NT2/D1 (cell line): ENCODE measurements at regions not wholly inside any gene's neighbourhood (a gene's known extent, or its start where the extent isn't known, plus 50 kb on each side); places are given as distances from the start of the nearest gene placed in this dataset.

Experiments used
- DNase-seq: peaks from one replicate; pipeline ENCODE4 v3.0.0-alpha.2; 2011; ENCODE audit warnings: low read depth, low spot score
- H3K27me3 ChIP-seq: 2 replicates; pipeline ENCODE4 v1.6.0; 2011; ENCODE audit warnings: mild to moderate bottlenecking; ENCODE audit not compliant: insufficient read length, insufficient read depth
- H3K36me3 ChIP-seq: 2 replicates; pipeline ENCODE4 v1.6.1; 2011; ENCODE audit warnings: mild to moderate bottlenecking, low read length, mixed read lengths; ENCODE audit not compliant: insufficient read depth, insufficient read length
- H3K4me1 ChIP-seq: 2 replicates; pipeline ENCODE4 v1.5.1; 2011; ENCODE audit not compliant: insufficient read depth, insufficient read length
- H3K4me3 ChIP-seq: 2 replicates; pipeline ENCODE4 v1.5.1; 2011; ENCODE audit warnings: low read depth; ENCODE audit not compliant: insufficient read length
- H3K9ac ChIP-seq: 2 replicates; pipeline ENCODE4 v1.6.0; 2011; ENCODE audit warnings: low read depth; ENCODE audit not compliant: insufficient read length
- H3K9me3 ChIP-seq: 2 replicates; pipeline ENCODE4 v1.5.1; 2011; ENCODE audit warnings: mild to moderate bottlenecking, low read length; ENCODE audit not compliant: insufficient read depth
- SUZ12 ChIP-seq: IDR thresholded peaks from 2 replicates; pipeline ENCODE4 v1.6.1; 2011; ENCODE audit not compliant: insufficient read length, insufficient read depth; ENCODE audit errors: extremely low read depth
- YY1 ChIP-seq: IDR thresholded peaks from 2 replicates; pipeline ENCODE4 v1.6.1; 2011; ENCODE audit not compliant: insufficient read length, insufficient read depth
- ZNF274 ChIP-seq: IDR thresholded peaks from 2 replicates; pipeline ENCODE4 v1.6.1; 2011; ENCODE audit warnings: mild to moderate bottlenecking, low read depth, low read length

DNA sequence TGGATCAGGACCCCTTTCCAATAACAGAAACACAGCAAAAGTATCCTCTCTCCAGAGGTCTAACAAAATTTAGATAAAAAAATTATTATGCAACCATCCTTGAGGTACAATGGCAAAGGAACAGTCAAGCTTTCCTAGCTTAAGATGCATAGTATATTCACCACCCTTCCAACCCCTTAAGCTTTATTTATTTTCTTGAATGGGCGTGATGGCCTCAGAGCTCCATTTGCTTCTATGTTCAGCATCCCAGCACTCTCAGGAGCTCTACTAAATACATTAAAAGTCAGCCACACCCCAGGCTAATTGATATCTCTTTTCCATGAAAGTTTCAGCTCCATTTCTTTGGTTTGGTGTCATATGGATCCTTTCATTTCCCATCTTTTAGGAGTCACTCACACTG, 1335.2 kb upstream of the ZEB2 start:
- Histone ChIP-seq H3K36me3 (no peaks in the 10 kb centered on the region), H3K4me1 (no peaks in the 10 kb centered on the region), H3K9ac (no peak overlapping the region), H3K9me3 (no peaks in the 10 kb centered on the region), H3K4me3 (no peak overlapping the region), H3K27me3 (no peaks in the 10 kb centered on the region)
- TF ChIP-seq ZNF274 = no peak
- TF ChIP-seq SUZ12 = no peak
- no peak for TF ChIP-seq YY1
- DNase-seq = no peak

DNA sequence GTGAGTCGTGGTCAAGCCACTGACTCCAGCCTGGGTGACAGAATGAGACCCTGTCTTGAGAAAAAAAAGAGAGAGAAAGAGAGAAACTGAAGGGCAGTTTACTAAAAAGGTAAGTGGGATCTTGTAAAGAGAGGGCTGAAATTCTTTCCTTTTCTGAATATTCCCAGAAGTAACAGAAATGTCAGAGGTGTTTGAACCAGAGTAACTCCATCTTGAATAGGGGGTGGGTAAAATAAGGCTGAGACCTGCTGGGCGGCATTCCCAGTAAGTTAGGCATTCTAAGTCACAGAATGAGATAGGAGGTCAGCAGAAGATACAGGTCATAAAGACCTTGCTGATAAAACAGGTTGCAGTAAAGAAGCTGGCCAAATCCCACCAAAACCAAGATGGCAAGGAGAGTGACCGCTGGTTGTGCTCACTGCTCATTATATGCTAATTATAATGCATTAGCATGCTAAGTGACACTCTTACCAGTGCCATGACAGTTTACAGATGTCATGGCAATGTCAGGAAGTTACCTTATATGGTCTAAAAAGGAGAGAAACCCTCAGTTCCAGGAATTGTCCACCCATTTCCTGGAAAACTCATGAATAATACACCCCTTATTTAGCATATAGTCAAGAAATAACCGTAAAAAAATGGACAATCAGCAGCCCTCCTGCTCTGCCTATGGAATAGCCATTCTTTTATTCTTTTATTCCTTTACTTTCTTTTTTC, 1334.3 kb upstream of the ZEB2 start:
- no peaks in the 10 kb centered on the region for H3K36me3 ChIP-seq
- no peaks in the 10 kb centered on the region for H3K4me1 ChIP-seq
- H3K27me3 ChIP-seq = no peaks in the 10 kb centered on the region
- no peak overlapping the region for H3K4me3 ChIP-seq
- DNase-seq = no peak
- no peaks in the 10 kb centered on the region for H3K9me3 ChIP-seq
- no peak for TF ChIP-seq SUZ12
- TF ChIP-seq ZNF274 = no peak
- TF ChIP-seq YY1 = no peak
- no peak overlapping the region for H3K9ac ChIP-seq

- H3K9me3 ChIP-seq = no peaks in the 10 kb centered on the region
- H3K4me1 ChIP-seq = no peaks in the 10 kb centered on the region
- no peak for DNase-seq
- TF ChIP-seq SUZ12 (no peak), YY1 (no peak)
- H3K27me3 ChIP-seq = no peaks in the 10 kb centered on the region
- H3K9ac ChIP-seq = no peak overlapping the region
- H3K36me3 ChIP-seq = no peaks in the 10 kb centered on the region
- H3K4me3 ChIP-seq = no peak overlapping the region
Observed at GRCh38 chr2:145851730-145852129, 1331.8 kb upstream of the ZEB2 start.

- no peaks in the 10 kb centered on the region for H3K4me1 ChIP-seq
- no peak overlapping the region for H3K4me3 ChIP-seq
- H3K27me3 ChIP-seq = no peaks in the 10 kb centered on the region
- no peaks in the 10 kb centered on the region for H3K36me3 ChIP-seq
- TF ChIP-seq ZNF274 (no peak), YY1 (no peak), SUZ12 (no peak)
- H3K9ac ChIP-seq = no peak overlapping the region
- DNase-seq = no peak
- no peaks in the 10 kb centered on the region for H3K9me3 ChIP-seq
Observed at GRCh38 chr2:145849466-145849865, 1329.5 kb upstream of the ZEB2 start.

GRCh38 chr2:145846982-145847381, 1327.1 kb upstream of the ZEB2 start:
- TF ChIP-seq ZNF274 = no peak
- no peak for TF ChIP-seq YY1
- TF ChIP-seq SUZ12 = no peak
- Histone ChIP-seq H3K4me3 (no peak overlapping the region), H3K9ac (no peak overlapping the region), H3K4me1 (no peaks in the 10 kb centered on the region), H3K27me3 (no peaks in the 10 kb centered on the region), H3K36me3 (no peaks in the 10 kb centered on the region), H3K9me3 (no peaks in the 10 kb centered on the region)
- no peak for DNase-seq

DNA sequence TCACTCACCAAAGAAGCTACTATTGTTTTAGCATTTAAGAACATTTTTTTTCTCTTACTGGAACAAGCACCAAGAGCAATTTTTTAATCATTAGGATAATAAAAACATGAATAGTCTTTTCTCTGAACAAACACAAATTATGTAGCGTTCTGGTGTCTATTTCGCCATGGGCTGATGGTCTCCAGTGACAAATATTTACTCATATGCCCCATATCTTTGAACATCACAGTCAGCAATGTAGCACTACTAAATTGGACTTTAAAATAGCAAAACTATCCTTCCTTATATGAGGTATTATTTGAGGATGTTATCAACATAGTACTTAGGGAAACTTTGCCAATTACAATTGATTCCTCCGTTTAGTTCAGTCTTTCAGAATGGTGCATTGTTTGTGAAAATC, 1326.0 kb upstream of the ZEB2 start:
- no peaks in the 10 kb centered on the region for H3K27me3 ChIP-seq
- no peak for DNase-seq
- no peak overlapping the region for H3K9ac ChIP-seq
- no peaks in the 10 kb centered on the region for H3K36me3 ChIP-seq
- H3K9me3 ChIP-seq = no peaks in the 10 kb centered on the region
- no peaks in the 10 kb centered on the region for H3K4me1 ChIP-seq
- TF ChIP-seq ZNF274 (no peak), SUZ12 (no peak), YY1 (no peak)
- H3K4me3 ChIP-seq = no peak overlapping the region

DNA sequence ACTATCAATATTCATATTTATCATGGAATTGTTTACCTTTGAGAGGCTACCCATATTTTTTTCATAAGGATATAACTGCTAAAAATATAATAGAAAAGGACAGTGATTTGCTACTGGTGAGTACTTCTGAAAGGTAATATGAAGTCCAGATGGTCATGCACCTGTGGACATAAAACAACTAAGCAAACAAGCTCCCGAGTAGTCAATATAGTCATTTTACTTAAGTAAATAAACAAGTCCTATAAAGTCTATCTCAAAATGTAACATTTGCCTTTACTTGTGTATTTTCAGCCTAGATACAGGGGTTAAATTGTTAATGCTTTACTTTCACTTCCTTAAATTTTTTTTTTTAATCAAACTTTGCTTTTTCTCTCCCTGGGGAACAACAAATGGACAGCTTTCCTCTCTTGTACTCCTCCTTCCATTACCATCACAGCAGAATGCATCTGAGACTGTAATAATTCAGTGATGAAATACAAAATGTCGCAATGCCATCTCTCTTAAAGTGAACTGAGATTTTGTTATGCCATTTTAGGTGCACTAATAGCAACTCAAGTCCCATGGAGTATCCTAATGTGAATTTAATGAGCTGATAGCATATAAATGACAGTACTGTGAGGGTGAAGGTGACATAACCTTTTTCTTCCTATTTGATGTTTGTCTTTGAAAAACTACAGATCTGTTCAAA, 1325.4 kb upstream of the ZEB2 start:
- no peaks in the 10 kb centered on the region for H3K36me3 ChIP-seq
- no peaks in the 10 kb centered on the region for H3K9me3 ChIP-seq
- no peaks in the 10 kb centered on the region for H3K27me3 ChIP-seq
- H3K9ac ChIP-seq = no peak overlapping the region
- no peaks in the 10 kb centered on the region for H3K4me1 ChIP-seq
- no peak for DNase-seq
- TF ChIP-seq SUZ12 = no peak
- TF ChIP-seq ZNF274 = no peak
- TF ChIP-seq YY1 = no peak
- no peak overlapping the region for H3K4me3 ChIP-seq
